Ovary (tissue), 3 donors: ENCODE measurements at regions not wholly inside any gene's neighbourhood (a gene's known extent, or its start where the extent isn't known, plus 50 kb on each side); places are given as distances from the start of the nearest gene placed in this dataset.

Experiments used
- EP300 ChIP-seq: sonication (generic); formaldehyde crosslinking; IDR thresholded peaks from one replicate; pipeline ENCODE4 v1.6.1; 2017; ENCODE audit warnings: antibody characterized with exemption
- POLR2A ChIP-seq: fragments of 450-650 bp; IDR thresholded peaks from one replicate; pipeline ENCODE4 v1.6.1; 2017; ENCODE audit warnings: antibody characterized with exemption, mild to moderate bottlenecking, moderate library complexity
- TF ChIP-seq, protein P1 (sequence below), 3 donors: fragments of 450-650 bp in 2 of 3; fragments of 200-600 bp in 1 of 3; IDR thresholded peaks; one replicate each; pipeline versions ENCODE4 v1.5.1 to v1.8.0; 2016 to 2022; ENCODE audit warnings: antibody characterized with exemption in 3 of 3, mild to moderate bottlenecking in 1 of 3
- donor health status: DM: no; HTN: no; CAD: no.

- TF ChIP-seq, protein P1, sequence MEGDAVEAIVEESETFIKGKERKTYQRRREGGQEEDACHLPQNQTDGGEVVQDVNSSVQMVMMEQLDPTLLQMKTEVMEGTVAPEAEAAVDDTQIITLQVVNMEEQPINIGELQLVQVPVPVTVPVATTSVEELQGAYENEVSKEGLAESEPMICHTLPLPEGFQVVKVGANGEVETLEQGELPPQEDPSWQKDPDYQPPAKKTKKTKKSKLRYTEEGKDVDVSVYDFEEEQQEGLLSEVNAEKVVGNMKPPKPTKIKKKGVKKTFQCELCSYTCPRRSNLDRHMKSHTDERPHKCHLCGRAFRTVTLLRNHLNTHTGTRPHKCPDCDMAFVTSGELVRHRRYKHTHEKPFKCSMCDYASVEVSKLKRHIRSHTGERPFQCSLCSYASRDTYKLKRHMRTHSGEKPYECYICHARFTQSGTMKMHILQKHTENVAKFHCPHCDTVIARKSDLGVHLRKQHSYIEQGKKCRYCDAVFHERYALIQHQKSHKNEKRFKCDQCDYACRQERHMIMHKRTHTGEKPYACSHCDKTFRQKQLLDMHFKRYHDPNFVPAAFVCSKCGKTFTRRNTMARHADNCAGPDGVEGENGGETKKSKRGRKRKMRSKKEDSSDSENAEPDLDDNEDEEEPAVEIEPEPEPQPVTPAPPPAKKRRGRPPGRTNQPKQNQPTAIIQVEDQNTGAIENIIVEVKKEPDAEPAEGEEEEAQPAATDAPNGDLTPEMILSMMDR (IDR thresholded peaks at IDR 0.05): no peak
- TF ChIP-seq EP300 (no peak), POLR2A (no peak)
These were observed 139.9 kb downstream of the SKIDA1 start for GRCh38 chr10:21385536-21385935.
